Pons (tissue), 1 donor: ENCODE measurements at regions not wholly inside any gene's neighbourhood (a gene's known extent, or its start where the extent isn't known, plus 50 kb on each side); places are given as distances from the start of the nearest gene placed in this dataset.

Experiments
- DNase-seq: peaks from one replicate; pipeline ENCODE4 v3.0.0-alpha.2; 2016; ENCODE audit warnings: low spot score

- no peak for DNase-seq
Measured at GRCh38 chr6:9527679-9528286, 887.1 kb downstream of the TFAP2A start.

GRCh38 chr6:9523462-9523861 is 891.4 kb downstream of the TFAP2A start:
- no peak for DNase-seq

GRCh38 chr6:9522101-9522500 is 892.8 kb downstream of the TFAP2A start:
- no peak for DNase-seq

GRCh38 chr6:9521152-9521530 is 893.7 kb downstream of the TFAP2A start:
- no peak for DNase-seq

GRCh38 chr6:9520417-9521151 is 894.3 kb downstream of the TFAP2A start:
- no peak for DNase-seq

GRCh38 chr6:9518431-9518830 is 896.4 kb downstream of the TFAP2A start:
- DNase-seq, result no peak

- DNase-seq, result no peak
Measured at GRCh38 chr6:9517806-9518205, 897.1 kb downstream of the TFAP2A start.

- no peak for DNase-seq
Measured at GRCh38 chr6:9515633-9516606, 899.0 kb downstream of the TFAP2A start.

GRCh38 chr6:9514146-9514545 is 900.7 kb downstream of the TFAP2A start:
- DNase-seq, result no peak

GRCh38 chr6:9511157-9511556 is 903.7 kb downstream of the TFAP2A start:
- DNase-seq, result no peak

- DNase-seq, result no peak
Measured at GRCh38 chr6:9507136-9507895, 907.6 kb downstream of the TFAP2A start.

- no peak for DNase-seq
Measured at GRCh38 chr6:9504191-9504590, 910.7 kb downstream of the TFAP2A start.

GRCh38 chr6:9503111-9503761 is 911.6 kb downstream of the TFAP2A start:
- no peak for DNase-seq

GRCh38 chr6:9499709-9500108 is 915.2 kb downstream of the TFAP2A start:
- no peak for DNase-seq

- no peak for DNase-seq
Measured at GRCh38 chr6:9496837-9497236, 918.0 kb downstream of the TFAP2A start.

- no peak for DNase-seq
Measured at GRCh38 chr6:9494864-9495263, 920.0 kb downstream of the TFAP2A start.

- DNase-seq, result no peak
Measured at GRCh38 chr6:9492790-9493189, 922.1 kb downstream of the TFAP2A start.

- no peak for DNase-seq
Measured at GRCh38 chr6:9487128-9487527, 927.7 kb downstream of the TFAP2A start.

GRCh38 chr6:9485992-9486391 is 928.9 kb downstream of the TFAP2A start:
- DNase-seq, result no peak

- no peak for DNase-seq
Measured at GRCh38 chr6:9484686-9485085, 930.2 kb downstream of the TFAP2A start.

GRCh38 chr6:9484091-9484490 is 930.8 kb downstream of the TFAP2A start:
- no peak for DNase-seq
